PFSK-1 (cell line): ENCODE measurements at regions not wholly inside any gene's neighbourhood (a gene's known extent, or its start where the extent isn't known, plus 50 kb on each side); places are given as distances from the start of the nearest gene placed in this dataset.

Experiments used
- FOXP2 ChIP-seq: optimal IDR thresholded peaks from 2 replicates; pipeline ENCODE3; 2011; ENCODE audit warnings: borderline replicate concordance, control low read depth, inconsistent platforms; ENCODE audit not compliant: insufficient read depth; ENCODE audit errors: extremely low read length, extremely low read depth
- POLR2AphosphoS5 ChIP-seq: IDR thresholded peaks from 2 replicates; pipeline ENCODE4 v1.6.1; 2012; ENCODE audit warnings: low read depth, mild to moderate bottlenecking, control low read depth, low read length, moderate library complexity
- SIN3A ChIP-seq: IDR thresholded peaks from 2 replicates; pipeline ENCODE4 v1.6.1; 2012; ENCODE audit warnings: mild to moderate bottlenecking, low read length, moderate library complexity, borderline replicate concordance; ENCODE audit not compliant: insufficient read depth
- TAF1 ChIP-seq: IDR thresholded peaks from 2 replicates; pipeline ENCODE4 v1.6.1; 2012; ENCODE audit warnings: low read length, control low read depth, borderline replicate concordance; ENCODE audit not compliant: insufficient read depth
- TF ChIP-seq, protein P1 (sequence below), 2 experiments: IDR thresholded peaks; 2 replicates each; pipeline versions ENCODE4 v1.6.1 to v1.8.0; 2011 to 2012; ENCODE audit warnings: low read depth in 2 of 2, low read length in 2 of 2, control low read depth in 1 of 2, inconsistent platforms in 1 of 2, mild to moderate bottlenecking in 1 of 2, moderate library complexity in 1 of 2; ENCODE audit not compliant: insufficient read depth in 1 of 2

GRCh38 chrX:46340696-46341095 lies 204.5 kb downstream of the ZNF674 start:
- TF ChIP-seq POLR2AphosphoS5 (no peak), SIN3A (no peak), TAF1 (no peak), FOXP2 (no peak)
- TF ChIP-seq, protein P1, sequence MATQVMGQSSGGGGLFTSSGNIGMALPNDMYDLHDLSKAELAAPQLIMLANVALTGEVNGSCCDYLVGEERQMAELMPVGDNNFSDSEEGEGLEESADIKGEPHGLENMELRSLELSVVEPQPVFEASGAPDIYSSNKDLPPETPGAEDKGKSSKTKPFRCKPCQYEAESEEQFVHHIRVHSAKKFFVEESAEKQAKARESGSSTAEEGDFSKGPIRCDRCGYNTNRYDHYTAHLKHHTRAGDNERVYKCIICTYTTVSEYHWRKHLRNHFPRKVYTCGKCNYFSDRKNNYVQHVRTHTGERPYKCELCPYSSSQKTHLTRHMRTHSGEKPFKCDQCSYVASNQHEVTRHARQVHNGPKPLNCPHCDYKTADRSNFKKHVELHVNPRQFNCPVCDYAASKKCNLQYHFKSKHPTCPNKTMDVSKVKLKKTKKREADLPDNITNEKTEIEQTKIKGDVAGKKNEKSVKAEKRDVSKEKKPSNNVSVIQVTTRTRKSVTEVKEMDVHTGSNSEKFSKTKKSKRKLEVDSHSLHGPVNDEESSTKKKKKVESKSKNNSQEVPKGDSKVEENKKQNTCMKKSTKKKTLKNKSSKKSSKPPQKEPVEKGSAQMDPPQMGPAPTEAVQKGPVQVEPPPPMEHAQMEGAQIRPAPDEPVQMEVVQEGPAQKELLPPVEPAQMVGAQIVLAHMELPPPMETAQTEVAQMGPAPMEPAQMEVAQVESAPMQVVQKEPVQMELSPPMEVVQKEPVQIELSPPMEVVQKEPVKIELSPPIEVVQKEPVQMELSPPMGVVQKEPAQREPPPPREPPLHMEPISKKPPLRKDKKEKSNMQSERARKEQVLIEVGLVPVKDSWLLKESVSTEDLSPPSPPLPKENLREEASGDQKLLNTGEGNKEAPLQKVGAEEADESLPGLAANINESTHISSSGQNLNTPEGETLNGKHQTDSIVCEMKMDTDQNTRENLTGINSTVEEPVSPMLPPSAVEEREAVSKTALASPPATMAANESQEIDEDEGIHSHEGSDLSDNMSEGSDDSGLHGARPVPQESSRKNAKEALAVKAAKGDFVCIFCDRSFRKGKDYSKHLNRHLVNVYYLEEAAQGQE (IDR thresholded peaks at IDR 0.05; ENCODE audit: insufficient read depth in 1 of 2, low read depth in 2 of 2, low read length in 2 of 2) = no peak
